Esophagus squamous epithelium (tissue), 4 donors: ENCODE measurements at regions not wholly inside any gene's neighbourhood (a gene's known extent, or its start where the extent isn't known, plus 50 kb on each side); places are given as distances from the start of the nearest gene placed in this dataset.

ENCODE experiments used
- CTCF ChIP-seq, 6 experiments: fragments of 450-650 bp in 4 of 6; fragments of 200-600 bp in 2 of 6; sonication (generic) in 2 of 6; IDR thresholded peaks; one replicate each; pipeline ENCODE4 v1.5.1; 2016 to 2019; ENCODE audit warnings: antibody characterized with exemption in 6 of 6, mild to moderate bottlenecking in 4 of 6, moderate library complexity in 4 of 6
- POLR2A ChIP-seq, 4 donors: fragments of 450-650 bp; IDR thresholded peaks; one replicate each; pipeline ENCODE4 v1.6.1; 2017; ENCODE audit warnings: antibody characterized with exemption in 4 of 4, mild to moderate bottlenecking in 4 of 4, moderate library complexity in 3 of 4

GRCh38 chr5:74576941-74577456 lies 63.5 kb downstream of the ENC1 start:
- peak in 1 of 6 experiments; percentile 3 for TF ChIP-seq CTCF (IDR thresholded peaks at IDR 0.05)
- TF ChIP-seq POLR2A (IDR thresholded peaks at IDR 0.05), result no peak
